ENCODE measurements at regions not wholly inside any gene's neighbourhood (a gene's known extent, or its start where the extent isn't known, plus 50 kb on each side); places are given as distances from the start of the nearest gene placed in this dataset.

- H3K27me3 ChIP-seq = no peaks in the 10 kb centered on the region
- H3K4me1 ChIP-seq = peaks cover 18% of the 10 kb centered on the region
- peak; percentile 82 for DNase-seq
- no peak overlapping the region for H3K4me3 ChIP-seq (ENCODE audit: low read depth, low read length)
- H3K36me3 ChIP-seq = no peaks in the 10 kb centered on the region
- TF ChIP-seq CTCF (IDR thresholded peaks at IDR 0.05; ENCODE audit: low read depth, low read length) = peak; percentile 78
- no peaks in the 10 kb centered on the region for H3K9me3 ChIP-seq
Measured at GRCh38 chr3:81302045-81302444, 459.4 kb downstream of the GBE1 start.

- no peaks in the 10 kb centered on the region for H3K36me3 ChIP-seq
- peak; percentile 31 for DNase-seq
Measured at GRCh38 chr3:81301230-81301629, 460.2 kb downstream of the GBE1 start.

GRCh38 chr3:81300324-81300927 is 461.0 kb downstream of the GBE1 start:
- Histone ChIP-seq H3K36me3 (no peaks in the 10 kb centered on the region), H3K4me1 (peaks cover 27% of the 10 kb centered on the region), H3K9me3 (no peaks in the 10 kb centered on the region), H3K4me3 (ENCODE audit: low read depth, low read length) (no peak overlapping the region), H3K27me3 (no peaks in the 10 kb centered on the region)
- DNase-seq = no peak
- no peak for TF ChIP-seq CTCF (IDR thresholded peaks at IDR 0.05; ENCODE audit: low read depth, low read length)

More at GRCh38 chr3:81301230-81301629, 460.2 kb downstream of the GBE1 start:
- no peaks in the 10 kb centered on the region for H3K9me3 ChIP-seq
- H3K4me1 ChIP-seq = peaks cover 23% of the 10 kb centered on the region
- H3K4me3 ChIP-seq (ENCODE audit: low read depth, low read length) = no peak overlapping the region
- TF ChIP-seq CTCF (IDR thresholded peaks at IDR 0.05; ENCODE audit: low read depth, low read length) = no peak
- H3K27me3 ChIP-seq = no peaks in the 10 kb centered on the region

- TF ChIP-seq CTCF (IDR thresholded peaks at IDR 0.05; ENCODE audit: low read depth, low read length) = no peak
- H3K4me3 ChIP-seq (ENCODE audit: low read depth, low read length) = no peak overlapping the region
- no peak for DNase-seq
- no peaks in the 10 kb centered on the region for H3K27me3 ChIP-seq
- H3K4me1 ChIP-seq = peaks cover 36% of the 10 kb centered on the region
- H3K36me3 ChIP-seq = no peaks in the 10 kb centered on the region
- H3K9me3 ChIP-seq = no peaks in the 10 kb centered on the region
Measured at GRCh38 chr3:81299481-81299880, 462.0 kb downstream of the GBE1 start.

- H3K4me1 ChIP-seq = peaks cover 32% of the 10 kb centered on the region
- no peak for TF ChIP-seq CTCF (IDR thresholded peaks at IDR 0.05; ENCODE audit: low read depth, low read length)
- H3K27me3 ChIP-seq = no peaks in the 10 kb centered on the region
- no peaks in the 10 kb centered on the region for H3K9me3 ChIP-seq
- H3K4me3 ChIP-seq (ENCODE audit: low read depth, low read length) = peak overlapping the region; percentile 44
- H3K36me3 ChIP-seq = no peaks in the 10 kb centered on the region
- peak; percentile 86 for DNase-seq
Measured at GRCh38 chr3:81295906-81296577, 465.4 kb downstream of the GBE1 start.

- no peak for DNase-seq
- peaks cover 28% of the 10 kb centered on the region for H3K4me1 ChIP-seq
- no peaks in the 10 kb centered on the region for H3K9me3 ChIP-seq
- H3K27me3 ChIP-seq = no peaks in the 10 kb centered on the region
- no peaks in the 10 kb centered on the region for H3K36me3 ChIP-seq
- no peak for TF ChIP-seq CTCF (IDR thresholded peaks at IDR 0.05; ENCODE audit: low read depth, low read length)
- no peak overlapping the region for H3K4me3 ChIP-seq (ENCODE audit: low read depth, low read length)
Measured at GRCh38 chr3:81293156-81293555, 468.3 kb downstream of the GBE1 start.

All from BE2C (cell line).